Hepatocyte (in vitro differentiated cells): ENCODE measurements at regions not wholly inside any gene's neighbourhood (a gene's known extent, or its start where the extent isn't known, plus 50 kb on each side); places are given as distances from the start of the nearest gene placed in this dataset.

Source experiments
- DNase-seq: peaks from one replicate; pipeline ENCODE4 v3.0.0-alpha.2; 2016; ENCODE audit warnings: low spot score
- H2AFZ ChIP-seq: fragments of 200-600 bp; sonication (generic); 2 replicates; pipeline ENCODE4 v1.6.0; 2016; ENCODE audit warnings: antibody characterized with exemption, mild to moderate bottlenecking
- H3K27ac ChIP-seq: fragments of 200-600 bp; sonication (generic); 2 replicates; pipeline ENCODE4 v1.5.1; 2016; ENCODE audit warnings: mild to moderate bottlenecking
- H3K27me3 ChIP-seq: fragments of 200-600 bp; sonication (generic); 2 replicates; pipeline ENCODE4 v1.6.1; 2016
- H3K36me3 ChIP-seq: fragments of 200-600 bp; sonication (generic); replicated peaks from 2 replicates; pipeline ENCODE4 v1.5.1; 2016; ENCODE audit warnings: low read depth; ENCODE audit not compliant: insufficient read depth
- H3K4me1 ChIP-seq: fragments of 200-600 bp; sonication (generic); 2 replicates; pipeline ENCODE4 v1.5.1; 2016; ENCODE audit warnings: mild to moderate bottlenecking, moderate library complexity; ENCODE audit not compliant: insufficient read depth
- H3K4me2 ChIP-seq: fragments of 200-600 bp; sonication (generic); 2 replicates; pipeline ENCODE4 v1.6.0; 2016
- H3K4me3 ChIP-seq: fragments of 200-600 bp; sonication (generic); 2 replicates; pipeline ENCODE4 v1.5.1; 2016; ENCODE audit warnings: mild to moderate bottlenecking
- H3K79me2 ChIP-seq: fragments of 200-600 bp; sonication (generic); 2 replicates; pipeline ENCODE4 v1.6.0; 2017; ENCODE audit warnings: mild to moderate bottlenecking
- H3K9me2 ChIP-seq: fragments of 200-600 bp; sonication (generic); replicated peaks from 2 replicates; pipeline ENCODE4 v1.6.0; 2017; ENCODE audit warnings: mild to moderate bottlenecking; ENCODE audit not compliant: insufficient read depth
- H3K9me3 ChIP-seq: fragments of 200-600 bp; sonication (generic); 2 replicates; pipeline ENCODE4 v1.5.1; 2016; ENCODE audit warnings: low read depth, mild to moderate bottlenecking
- H4K20me1 ChIP-seq: fragments of 200-600 bp; sonication (generic); 2 replicates; pipeline ENCODE4 v1.6.0; 2016; ENCODE audit warnings: mild to moderate bottlenecking; ENCODE audit not compliant: insufficient read depth, poor library complexity, severe bottlenecking
- CTCF ChIP-seq: fragments of 200-600 bp; sonication (generic); IDR thresholded peaks from 2 replicates; pipeline ENCODE4 v1.5.1; 2016; ENCODE audit warnings: antibody characterized with exemption, mild to moderate bottlenecking; ENCODE audit not compliant: poor library complexity
- EZH2 ChIP-seq: fragments of 200-600 bp; sonication (generic); IDR thresholded peaks from 2 replicates; pipeline ENCODE4 v1.6.1; 2016; ENCODE audit warnings: antibody characterized with exemption, mild to moderate bottlenecking, borderline replicate concordance
- EZH2phosphoT487 ChIP-seq: fragments of 200-600 bp; sonication (generic); IDR thresholded peaks from one replicate; pipeline ENCODE4 v1.6.1; 2018; ENCODE audit warnings: antibody characterized with exemption, mild to moderate bottlenecking, low read depth, moderate library complexity; ENCODE audit not compliant: unreplicated experiment, severe bottlenecking
- WGBS: methylation state at CpG from one replicate; pipeline ENCODE4 v1.1.6; 2016; ENCODE audit warnings: low lambda C conversion rate; ENCODE audit errors: missing lambda C conversion rate; 5-methylcytosine and 5-hydroxymethylcytosine counted together

- H3K79me2 ChIP-seq: no peaks in the 10 kb centered on the region
- no peaks in the 10 kb centered on the region for H4K20me1 ChIP-seq
- no peaks in the 10 kb centered on the region for H3K9me3 ChIP-seq
- no peaks in the 10 kb centered on the region for H3K4me1 ChIP-seq
- 69% methylated on average over 1 of the region's 1 CpG for WGBS
- no peak overlapping the region for H2AFZ ChIP-seq
- no peak overlapping the region for H3K27ac ChIP-seq
- no peaks in the 10 kb centered on the region for H3K9me2 ChIP-seq
- no peaks in the 10 kb centered on the region for H3K27me3 ChIP-seq
- no peak overlapping the region for H3K4me2 ChIP-seq
- H3K4me3 ChIP-seq: no peak overlapping the region
- no peaks in the 10 kb centered on the region for H3K36me3 ChIP-seq
- TF ChIP-seq EZH2phosphoT487 (no peak), EZH2 (no peak), CTCF (no peak)
- DNase-seq: no peak
Observed at GRCh38 chr19:29031216-29031615, 181.7 kb downstream of the UQCRFS1 start.

GRCh38 chr19:29029268-29029958 is 183.5 kb downstream of the UQCRFS1 start:
- Histone ChIP-seq H3K4me1 (no peaks in the 10 kb centered on the region), H3K79me2 (no peaks in the 10 kb centered on the region), H3K36me3 (no peaks in the 10 kb centered on the region), H3K4me3 (no peak overlapping the region), H3K4me2 (no peak overlapping the region), H4K20me1 (no peaks in the 10 kb centered on the region), H2AFZ (no peak overlapping the region), H3K27me3 (no peaks in the 10 kb centered on the region), H3K27ac (no peak overlapping the region), H3K9me3 (no peaks in the 10 kb centered on the region), H3K9me2 (no peaks in the 10 kb centered on the region)
- 82% methylated on average over 11 of the region's 11 CpGs for WGBS
- no peak for TF ChIP-seq EZH2
- no peak for TF ChIP-seq CTCF
- TF ChIP-seq EZH2phosphoT487: no peak
- DNase-seq: no peak

- Histone ChIP-seq H3K4me3 (no peak overlapping the region), H3K9me2 (no peaks in the 10 kb centered on the region), H4K20me1 (no peaks in the 10 kb centered on the region), H3K27me3 (no peaks in the 10 kb centered on the region), H3K4me2 (no peak overlapping the region), H3K79me2 (no peaks in the 10 kb centered on the region), H3K9me3 (no peaks in the 10 kb centered on the region), H2AFZ (no peak overlapping the region), H3K4me1 (no peaks in the 10 kb centered on the region), H3K27ac (no peak overlapping the region), H3K36me3 (no peaks in the 10 kb centered on the region)
- TF ChIP-seq EZH2phosphoT487 (no peak), EZH2 (no peak), CTCF (no peak)
- DNase-seq: no peak
- WGBS: 69% methylated on average over 8 of the region's 8 CpGs
Observed at GRCh38 chr19:29022599-29022998, 190.4 kb downstream of the UQCRFS1 start.
